ENCODE measurements at regions not wholly inside any gene's neighbourhood (a gene's known extent, or its start where the extent isn't known, plus 50 kb on each side); places are given as distances from the start of the nearest gene placed in this dataset.

DNA sequence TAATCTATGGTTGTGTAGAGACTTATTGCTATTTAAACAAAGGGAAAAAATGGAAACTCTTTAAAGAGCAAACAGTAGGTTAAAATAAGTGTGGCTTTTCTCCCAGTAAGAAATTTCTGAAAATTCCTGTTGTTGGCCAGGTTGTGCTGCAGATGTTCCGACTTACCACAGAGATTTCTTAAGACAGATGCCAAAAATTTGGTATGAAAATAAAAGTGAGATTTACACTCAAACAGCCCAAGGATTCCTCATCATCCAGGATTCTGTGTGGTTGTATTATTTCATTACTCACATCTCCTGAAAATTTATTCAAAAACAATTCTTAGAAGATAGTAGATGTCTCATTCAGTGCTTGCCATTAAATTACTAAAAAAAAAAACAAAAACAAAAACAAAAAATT is 296.7 kb upstream of the PTBP2 start:
- TF ChIP-seq, protein P1, sequence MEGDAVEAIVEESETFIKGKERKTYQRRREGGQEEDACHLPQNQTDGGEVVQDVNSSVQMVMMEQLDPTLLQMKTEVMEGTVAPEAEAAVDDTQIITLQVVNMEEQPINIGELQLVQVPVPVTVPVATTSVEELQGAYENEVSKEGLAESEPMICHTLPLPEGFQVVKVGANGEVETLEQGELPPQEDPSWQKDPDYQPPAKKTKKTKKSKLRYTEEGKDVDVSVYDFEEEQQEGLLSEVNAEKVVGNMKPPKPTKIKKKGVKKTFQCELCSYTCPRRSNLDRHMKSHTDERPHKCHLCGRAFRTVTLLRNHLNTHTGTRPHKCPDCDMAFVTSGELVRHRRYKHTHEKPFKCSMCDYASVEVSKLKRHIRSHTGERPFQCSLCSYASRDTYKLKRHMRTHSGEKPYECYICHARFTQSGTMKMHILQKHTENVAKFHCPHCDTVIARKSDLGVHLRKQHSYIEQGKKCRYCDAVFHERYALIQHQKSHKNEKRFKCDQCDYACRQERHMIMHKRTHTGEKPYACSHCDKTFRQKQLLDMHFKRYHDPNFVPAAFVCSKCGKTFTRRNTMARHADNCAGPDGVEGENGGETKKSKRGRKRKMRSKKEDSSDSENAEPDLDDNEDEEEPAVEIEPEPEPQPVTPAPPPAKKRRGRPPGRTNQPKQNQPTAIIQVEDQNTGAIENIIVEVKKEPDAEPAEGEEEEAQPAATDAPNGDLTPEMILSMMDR (IDR thresholded peaks at IDR 0.05; ENCODE audit: low read depth, low read length, missing input control): no peak
- TF ChIP-seq SP1 (IDR thresholded peaks at IDR 0.05) (no peak), TAF1 (conservative IDR thresholded peaks at IDR 0.05) (no peak), YY1 (IDR thresholded peaks at IDR 0.05) (no peak), FOXA2 (IDR thresholded peaks at IDR 0.05) (no peak), RAD21 (IDR thresholded peaks at IDR 0.05) (no peak), FOXA1 (IDR thresholded peaks at IDR 0.05) (no peak), JUND (IDR thresholded peaks at IDR 0.05) (no peak), HNF4G (IDR thresholded peaks at IDR 0.05) (no peak)
- TF ChIP-seq, protein P2, sequence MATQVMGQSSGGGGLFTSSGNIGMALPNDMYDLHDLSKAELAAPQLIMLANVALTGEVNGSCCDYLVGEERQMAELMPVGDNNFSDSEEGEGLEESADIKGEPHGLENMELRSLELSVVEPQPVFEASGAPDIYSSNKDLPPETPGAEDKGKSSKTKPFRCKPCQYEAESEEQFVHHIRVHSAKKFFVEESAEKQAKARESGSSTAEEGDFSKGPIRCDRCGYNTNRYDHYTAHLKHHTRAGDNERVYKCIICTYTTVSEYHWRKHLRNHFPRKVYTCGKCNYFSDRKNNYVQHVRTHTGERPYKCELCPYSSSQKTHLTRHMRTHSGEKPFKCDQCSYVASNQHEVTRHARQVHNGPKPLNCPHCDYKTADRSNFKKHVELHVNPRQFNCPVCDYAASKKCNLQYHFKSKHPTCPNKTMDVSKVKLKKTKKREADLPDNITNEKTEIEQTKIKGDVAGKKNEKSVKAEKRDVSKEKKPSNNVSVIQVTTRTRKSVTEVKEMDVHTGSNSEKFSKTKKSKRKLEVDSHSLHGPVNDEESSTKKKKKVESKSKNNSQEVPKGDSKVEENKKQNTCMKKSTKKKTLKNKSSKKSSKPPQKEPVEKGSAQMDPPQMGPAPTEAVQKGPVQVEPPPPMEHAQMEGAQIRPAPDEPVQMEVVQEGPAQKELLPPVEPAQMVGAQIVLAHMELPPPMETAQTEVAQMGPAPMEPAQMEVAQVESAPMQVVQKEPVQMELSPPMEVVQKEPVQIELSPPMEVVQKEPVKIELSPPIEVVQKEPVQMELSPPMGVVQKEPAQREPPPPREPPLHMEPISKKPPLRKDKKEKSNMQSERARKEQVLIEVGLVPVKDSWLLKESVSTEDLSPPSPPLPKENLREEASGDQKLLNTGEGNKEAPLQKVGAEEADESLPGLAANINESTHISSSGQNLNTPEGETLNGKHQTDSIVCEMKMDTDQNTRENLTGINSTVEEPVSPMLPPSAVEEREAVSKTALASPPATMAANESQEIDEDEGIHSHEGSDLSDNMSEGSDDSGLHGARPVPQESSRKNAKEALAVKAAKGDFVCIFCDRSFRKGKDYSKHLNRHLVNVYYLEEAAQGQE (IDR thresholded peaks at IDR 0.05): no peak
- TF ChIP-seq, protein P3, sequence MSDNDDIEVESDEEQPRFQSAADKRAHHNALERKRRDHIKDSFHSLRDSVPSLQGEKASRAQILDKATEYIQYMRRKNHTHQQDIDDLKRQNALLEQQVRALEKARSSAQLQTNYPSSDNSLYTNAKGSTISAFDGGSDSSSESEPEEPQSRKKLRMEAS (IDR thresholded peaks at IDR 0.05): no peak
- TF ChIP-seq, protein P4, sequence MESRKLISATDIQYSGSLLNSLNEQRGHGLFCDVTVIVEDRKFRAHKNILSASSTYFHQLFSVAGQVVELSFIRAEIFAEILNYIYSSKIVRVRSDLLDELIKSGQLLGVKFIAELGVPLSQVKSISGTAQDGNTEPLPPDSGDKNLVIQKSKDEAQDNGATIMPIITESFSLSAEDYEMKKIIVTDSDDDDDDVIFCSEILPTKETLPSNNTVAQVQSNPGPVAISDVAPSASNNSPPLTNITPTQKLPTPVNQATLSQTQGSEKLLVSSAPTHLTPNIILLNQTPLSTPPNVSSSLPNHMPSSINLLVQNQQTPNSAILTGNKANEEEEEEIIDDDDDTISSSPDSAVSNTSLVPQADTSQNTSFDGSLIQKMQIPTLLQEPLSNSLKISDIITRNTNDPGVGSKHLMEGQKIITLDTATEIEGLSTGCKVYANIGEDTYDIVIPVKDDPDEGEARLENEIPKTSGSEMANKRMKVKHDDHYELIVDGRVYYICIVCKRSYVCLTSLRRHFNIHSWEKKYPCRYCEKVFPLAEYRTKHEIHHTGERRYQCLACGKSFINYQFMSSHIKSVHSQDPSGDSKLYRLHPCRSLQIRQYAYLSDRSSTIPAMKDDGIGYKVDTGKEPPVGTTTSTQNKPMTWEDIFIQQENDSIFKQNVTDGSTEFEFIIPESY (IDR thresholded peaks at IDR 0.05): no peak
- TF ChIP-seq, protein P5, sequence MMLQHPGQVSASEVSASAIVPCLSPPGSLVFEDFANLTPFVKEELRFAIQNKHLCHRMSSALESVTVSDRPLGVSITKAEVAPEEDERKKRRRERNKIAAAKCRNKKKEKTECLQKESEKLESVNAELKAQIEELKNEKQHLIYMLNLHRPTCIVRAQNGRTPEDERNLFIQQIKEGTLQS (IDR thresholded peaks at IDR 0.05): no peak

Data from liver (tissue), 3 donors.